HG02571 (cell line): ENCODE measurements at regions not wholly inside any gene's neighbourhood (a gene's known extent, or its start where the extent isn't known, plus 50 kb on each side); places are given as distances from the start of the nearest gene placed in this dataset.
"Not testable (repeated sequence)": the region's sequence is repeated elsewhere in the genome, so short reads cannot be mapped to it uniquely, and the experiment has no call there.

Source experiments
- ATAC-seq: cut with Tn5 transposase; IDR thresholded peaks from one replicate; pipeline ENCODE4 v1.9.1; 2021; ENCODE audit warnings: mild to moderate bottlenecking, moderate library complexity; ENCODE audit not compliant: unreplicated experiment

DNA sequence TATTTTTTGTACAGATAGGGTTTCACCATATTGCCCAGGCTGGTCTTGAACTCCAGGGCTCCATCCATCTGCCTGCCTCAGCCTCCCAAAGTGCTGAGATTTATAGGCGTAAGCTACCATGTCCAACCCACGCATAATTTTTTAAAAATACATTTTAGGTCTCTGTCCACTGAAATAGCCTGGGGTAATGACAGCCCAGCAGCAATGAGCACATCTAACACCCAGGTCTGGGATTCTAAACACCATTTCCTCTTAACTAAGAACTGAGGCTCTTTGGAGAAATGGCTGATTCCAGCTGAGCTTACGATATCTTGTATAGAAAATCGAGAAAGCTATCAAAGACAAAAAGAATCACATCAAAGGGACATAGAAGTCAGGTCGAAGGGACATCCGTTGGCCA, 245.3 kb downstream of the PARN start:
- ATAC-seq = no peak

DNA sequence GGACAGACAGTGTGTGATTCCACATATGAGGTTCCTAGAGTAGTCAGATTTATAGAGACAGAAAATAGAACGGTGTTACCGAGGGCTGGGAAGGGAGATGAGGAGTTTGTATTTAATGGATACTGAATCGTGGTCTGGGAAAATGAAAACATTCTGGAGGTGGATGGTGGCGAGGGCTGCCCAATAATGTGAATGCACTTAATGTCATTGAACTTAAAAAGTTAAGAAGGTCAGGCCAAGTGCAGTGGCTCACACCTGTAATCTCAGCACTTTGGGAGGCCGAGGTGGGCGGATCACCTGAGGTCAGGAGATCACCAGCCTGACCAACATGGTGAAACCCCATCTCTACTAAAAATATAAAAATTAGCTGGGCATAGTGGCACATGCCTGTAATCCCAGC, 246.2 kb downstream of the PARN start:
- ATAC-seq = not testable (repeated sequence)

- no peak for ATAC-seq
Measured at GRCh38 chr16:14378689-14379467, 251.2 kb downstream of the PARN start.

GRCh38 chr16:14378131-14378551, 251.9 kb downstream of the PARN start:
- no peak for ATAC-seq

DNA sequence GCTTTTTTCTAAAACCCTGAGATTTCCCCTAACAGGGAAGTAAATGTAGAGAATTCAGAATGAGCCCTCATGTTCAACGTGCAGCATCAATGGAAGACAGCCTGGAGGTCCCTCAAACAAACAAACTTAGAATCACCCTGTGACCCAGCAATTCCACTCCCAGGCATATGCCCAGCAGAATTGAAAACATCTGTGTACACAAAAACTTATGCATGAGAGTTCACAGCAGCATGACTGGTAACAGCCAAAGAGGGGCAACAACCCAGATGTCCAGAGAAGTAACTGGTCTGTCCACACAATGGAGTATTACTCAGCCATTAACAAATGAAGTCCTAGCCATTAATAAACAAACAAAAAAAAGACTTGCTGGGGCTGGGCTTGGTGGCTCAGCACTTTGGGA, 252.7 kb downstream of the PARN start:
- ATAC-seq = no peak

GRCh38 chr16:14375132-14375491, 254.9 kb downstream of the PARN start:
- ATAC-seq = no peak

- no peak for ATAC-seq
Measured at GRCh38 chr16:14374451-14375131, 255.5 kb downstream of the PARN start.

DNA sequence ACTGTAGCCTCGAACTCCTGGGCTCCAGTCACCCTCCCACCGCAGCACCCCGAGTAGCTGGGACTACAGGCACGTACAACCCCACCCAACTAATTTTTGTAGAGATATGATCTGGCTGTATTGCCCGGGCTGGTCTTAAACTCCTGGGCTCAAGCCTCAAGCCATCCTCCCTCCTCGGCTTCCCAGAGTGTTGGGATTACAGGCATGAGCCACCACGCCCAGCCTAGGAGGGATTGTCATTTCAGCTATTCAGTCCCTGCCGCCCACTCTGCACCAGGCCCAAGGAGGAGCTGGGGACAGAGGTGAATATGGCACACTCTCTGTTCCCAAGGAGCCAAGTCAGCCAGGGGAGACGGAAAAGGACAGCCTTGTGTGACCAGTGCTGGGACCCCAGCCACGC, 256.2 kb downstream of the PARN start:
- no peak for ATAC-seq

DNA sequence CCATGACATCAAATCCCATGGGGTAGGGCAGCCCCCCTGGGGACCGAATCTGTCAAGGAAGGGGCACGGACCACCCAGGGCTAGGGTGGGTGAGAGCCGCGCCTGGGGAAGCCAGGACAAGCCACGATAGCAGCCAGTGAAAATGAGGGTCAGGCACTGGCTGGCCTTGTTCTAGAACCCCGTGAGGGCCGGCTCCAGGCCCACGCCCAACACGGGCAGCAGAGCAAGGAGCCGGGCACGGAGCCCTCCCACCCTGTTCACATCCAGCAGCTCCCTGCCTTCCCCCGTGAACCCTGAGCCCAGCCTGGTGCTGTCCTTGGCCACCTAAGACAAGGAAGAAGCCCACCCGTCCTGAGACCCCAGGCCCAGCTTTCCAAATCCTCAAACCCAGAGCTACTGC, 256.7 kb downstream of the PARN start:
- no peak for ATAC-seq

- ATAC-seq = no peak
Measured at GRCh38 chr16:14372471-14372870, 257.6 kb downstream of the PARN start.

GRCh38 chr16:14371778-14372431, 258.2 kb downstream of the PARN start:
- ATAC-seq = no peak

DNA sequence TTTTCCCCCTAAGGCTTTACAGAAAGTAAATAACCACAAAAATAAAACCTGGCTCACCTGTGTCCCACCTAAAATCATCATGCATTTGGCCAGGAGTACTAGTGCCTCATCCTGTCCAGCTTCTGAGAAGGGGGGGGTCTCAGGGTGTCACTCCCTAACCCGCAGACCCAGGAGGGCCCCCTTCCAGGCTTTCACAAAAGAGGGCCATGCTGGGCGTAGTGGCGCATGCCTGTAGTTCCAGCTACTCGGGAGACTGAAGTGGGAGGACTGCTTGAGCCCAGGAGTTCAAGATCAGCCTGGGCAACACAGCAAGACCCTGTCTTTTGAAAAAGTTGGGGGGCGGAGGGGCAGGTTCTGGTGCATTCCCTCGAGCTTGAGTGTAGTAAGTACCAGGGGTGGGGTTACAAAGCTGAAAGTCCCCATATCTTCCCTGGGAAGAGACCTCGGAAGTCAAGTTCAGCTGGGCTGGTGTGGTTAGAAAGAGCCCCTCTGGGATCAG, 259.3 kb downstream of the PARN start:
- no peak for ATAC-seq

- ATAC-seq = no peak
Measured at GRCh38 chr16:14369734-14370598, 260.1 kb downstream of the PARN start.

GRCh38 chr16:14368399-14368798, 261.7 kb downstream of the PARN start:
- ATAC-seq = no peak

GRCh38 chr16:14366974-14367707, 262.9 kb downstream of the PARN start:
- ATAC-seq = no peak

DNA sequence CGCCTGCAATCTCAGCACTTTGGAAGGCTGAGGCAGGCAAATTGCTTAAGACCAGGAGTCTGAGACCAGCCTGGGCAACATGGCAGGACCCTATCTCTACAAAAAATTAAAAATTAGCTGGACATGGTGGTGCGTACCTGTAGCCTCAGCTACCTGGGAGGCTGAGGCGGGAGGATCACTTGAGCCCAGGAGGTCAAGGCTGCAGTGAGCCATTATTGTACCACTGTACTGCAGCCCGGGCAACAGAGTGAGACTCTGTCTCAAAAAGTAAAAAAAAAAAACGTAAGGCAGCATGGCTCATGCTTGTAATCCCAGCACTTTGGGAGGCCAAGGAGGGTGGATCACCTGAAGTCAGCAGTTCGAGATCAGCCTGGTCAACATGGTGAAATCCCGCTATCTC, 263.6 kb downstream of the PARN start:
- no peak for ATAC-seq

DNA sequence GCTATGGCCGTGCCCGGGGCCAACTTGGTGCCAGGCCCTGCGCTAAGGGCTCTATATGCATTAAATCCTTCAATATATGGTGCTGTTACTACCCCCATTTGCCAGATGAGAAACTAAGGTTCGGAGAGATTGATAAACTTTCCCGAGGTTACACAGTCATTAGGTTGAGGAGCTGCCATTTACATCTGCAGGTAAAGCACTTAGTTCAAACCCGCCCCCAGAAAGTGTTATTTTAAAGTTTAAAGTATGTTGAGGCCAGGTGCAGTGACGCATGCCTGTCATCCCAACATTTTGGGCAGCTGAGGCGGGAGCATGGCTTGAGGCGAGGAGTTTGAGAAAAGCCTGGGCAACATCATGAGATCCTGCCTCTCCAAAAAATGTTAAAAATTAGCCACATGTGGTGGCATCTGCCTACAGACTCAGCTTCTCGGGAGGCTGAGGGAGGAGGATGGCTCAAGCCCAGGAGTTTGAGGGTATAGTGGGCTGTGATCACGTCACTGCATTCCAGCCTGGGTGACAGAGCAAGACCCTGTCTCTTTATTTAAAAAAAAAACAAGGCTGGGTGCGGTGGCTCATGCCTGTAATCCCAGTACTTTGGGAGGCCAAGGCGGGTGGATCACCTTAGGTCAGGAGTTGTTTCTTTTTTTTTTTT, 264.7 kb downstream of the PARN start:
- ATAC-seq = no peak

GRCh38 chr16:14364386-14365199, 265.5 kb downstream of the PARN start:
- no peak for ATAC-seq

DNA sequence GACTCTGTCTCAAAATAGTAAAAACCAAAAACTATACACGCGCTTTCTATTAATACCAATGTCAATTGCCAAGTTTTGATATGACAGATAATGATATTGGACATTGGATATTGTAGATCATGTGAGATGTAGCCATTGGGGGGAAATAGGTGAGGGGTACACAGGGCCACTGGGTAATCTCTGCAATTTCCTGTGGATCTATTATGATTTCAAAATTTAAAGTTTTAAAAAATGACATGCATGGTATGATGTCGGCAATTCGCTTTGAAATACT, 266.0 kb downstream of the PARN start:
- no peak for ATAC-seq
